ENCODE measurements at regions not wholly inside any gene's neighbourhood (a gene's known extent, or its start where the extent isn't known, plus 50 kb on each side); places are given as distances from the start of the nearest gene placed in this dataset.

- no peak for ATAC-seq
- intact Hi-C loops (cut with DNase I), result no loop called here
- Histone ChIP-seq H3K4me1 (no peaks in the 10 kb centered on the region), H3K4me3 (no peak overlapping the region), H3K36me3 (no peaks in the 10 kb centered on the region), H3K9me3 (no peaks in the 10 kb centered on the region), H3K27me3 (no peaks in the 10 kb centered on the region), H3K27ac (no peak overlapping the region)
- no peak for DNase-seq
- 61% methylated on average over 3 of the region's 4 CpGs for WGBS (ENCODE audit: insufficient coverage, low coverage, low lambda C conversion rate, missing lambda C conversion rate)
- TF ChIP-seq POLR2A (IDR thresholded peaks at IDR 0.05), result no peak
- TF ChIP-seq, protein P1, sequence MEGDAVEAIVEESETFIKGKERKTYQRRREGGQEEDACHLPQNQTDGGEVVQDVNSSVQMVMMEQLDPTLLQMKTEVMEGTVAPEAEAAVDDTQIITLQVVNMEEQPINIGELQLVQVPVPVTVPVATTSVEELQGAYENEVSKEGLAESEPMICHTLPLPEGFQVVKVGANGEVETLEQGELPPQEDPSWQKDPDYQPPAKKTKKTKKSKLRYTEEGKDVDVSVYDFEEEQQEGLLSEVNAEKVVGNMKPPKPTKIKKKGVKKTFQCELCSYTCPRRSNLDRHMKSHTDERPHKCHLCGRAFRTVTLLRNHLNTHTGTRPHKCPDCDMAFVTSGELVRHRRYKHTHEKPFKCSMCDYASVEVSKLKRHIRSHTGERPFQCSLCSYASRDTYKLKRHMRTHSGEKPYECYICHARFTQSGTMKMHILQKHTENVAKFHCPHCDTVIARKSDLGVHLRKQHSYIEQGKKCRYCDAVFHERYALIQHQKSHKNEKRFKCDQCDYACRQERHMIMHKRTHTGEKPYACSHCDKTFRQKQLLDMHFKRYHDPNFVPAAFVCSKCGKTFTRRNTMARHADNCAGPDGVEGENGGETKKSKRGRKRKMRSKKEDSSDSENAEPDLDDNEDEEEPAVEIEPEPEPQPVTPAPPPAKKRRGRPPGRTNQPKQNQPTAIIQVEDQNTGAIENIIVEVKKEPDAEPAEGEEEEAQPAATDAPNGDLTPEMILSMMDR (IDR thresholded peaks at IDR 0.05), result no peak
Observed at GRCh38 chr13:90455823-90456222, 891.7 kb upstream of the MIR17HG start.

DNA sequence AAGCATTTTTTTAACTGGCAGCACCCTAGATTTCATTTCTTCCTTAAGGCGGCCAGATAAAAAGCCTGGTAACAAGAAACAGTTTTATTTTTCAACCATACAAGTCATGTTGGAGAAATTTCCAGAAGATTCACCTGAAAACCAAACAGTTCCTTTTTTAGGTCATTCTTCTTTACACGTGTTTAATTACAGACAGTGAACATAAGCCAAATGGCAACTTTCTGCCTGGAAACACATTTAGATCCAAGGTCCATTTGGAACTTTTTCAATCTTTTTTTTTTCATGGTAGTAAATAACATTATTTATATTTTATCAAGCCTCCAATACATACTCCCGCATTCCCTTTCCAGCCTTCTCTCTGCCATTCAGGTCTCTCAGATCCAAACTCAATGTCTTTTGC lies 886.1 kb upstream of the MIR17HG start:
- Histone ChIP-seq H3K36me3 (no peaks in the 10 kb centered on the region), H3K27ac (no peak overlapping the region), H3K9me3 (no peaks in the 10 kb centered on the region), H3K4me3 (no peak overlapping the region), H3K27me3 (no peaks in the 10 kb centered on the region), H3K4me1 (no peaks in the 10 kb centered on the region)
- 40% methylated on average over 3 of the region's 3 CpGs for WGBS (ENCODE audit: insufficient coverage, low coverage, low lambda C conversion rate, missing lambda C conversion rate)
- ATAC-seq, result peak in 2 of 4 donors; percentile 35 to 38
- no peak for DNase-seq
- intact Hi-C loops (cut with DNase I), result no loop called here
- TF ChIP-seq POLR2A (IDR thresholded peaks at IDR 0.05), result no peak
- TF ChIP-seq, protein P1 (IDR thresholded peaks at IDR 0.05), result no peak

DNA sequence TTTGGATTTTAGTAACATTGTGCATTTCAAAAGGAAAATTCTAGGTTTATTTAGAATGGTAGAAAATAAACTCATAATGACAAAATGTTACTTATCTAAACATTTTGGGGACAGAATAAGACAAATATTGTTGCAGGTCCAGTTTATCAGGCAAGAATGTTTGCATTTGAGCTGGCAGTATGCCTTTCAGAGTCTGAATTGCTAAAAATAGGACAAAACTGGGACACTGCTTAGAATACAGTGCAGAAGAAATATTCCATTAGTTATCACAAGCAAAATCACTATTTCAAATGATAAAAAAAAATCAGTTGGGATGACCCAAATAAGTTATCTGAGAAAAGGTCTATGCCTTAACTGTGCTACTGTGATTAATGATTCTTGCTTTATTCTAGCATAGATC lies 870.3 kb upstream of the MIR17HG start:
- intact Hi-C loops (cut with DNase I), result no loop called here
- no peak for ATAC-seq

DNA sequence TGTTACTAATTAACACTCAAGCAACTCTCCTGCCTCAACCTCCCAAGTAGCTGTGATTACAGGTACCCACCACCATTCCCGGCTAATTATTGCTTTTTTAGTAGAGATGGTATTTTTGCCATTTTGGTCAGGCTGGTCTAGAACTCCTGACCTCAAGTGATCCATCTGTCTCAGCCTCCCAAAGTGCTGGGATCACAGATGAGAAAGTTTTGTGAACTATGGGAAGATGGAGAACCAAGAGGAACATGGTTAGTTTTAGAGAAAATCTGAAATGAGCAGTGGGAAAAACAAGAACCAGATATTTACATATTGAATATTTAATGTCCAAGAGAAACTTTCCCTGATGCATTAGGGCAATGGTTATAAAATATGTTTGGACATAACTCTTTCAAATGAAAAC lies 863.6 kb upstream of the MIR17HG start:
- ATAC-seq, result no peak
- intact Hi-C loops (cut with DNase I), result no loop called here
- WGBS (ENCODE audit: insufficient coverage, low coverage, low lambda C conversion rate, missing lambda C conversion rate), result 68% methylated on average over 1 of the region's 1 CpG
- no peak overlapping the region for H3K4me3 ChIP-seq
- DNase-seq, result no peak
- H3K9me3 ChIP-seq, result no peaks in the 10 kb centered on the region
- H3K27me3 ChIP-seq, result no peaks in the 10 kb centered on the region
- no peak for TF ChIP-seq POLR2A (IDR thresholded peaks at IDR 0.05)
- no peaks in the 10 kb centered on the region for H3K4me1 ChIP-seq
- no peaks in the 10 kb centered on the region for H3K36me3 ChIP-seq
- H3K27ac ChIP-seq, result no peak overlapping the region

More for the DNA sequence above, 870.3 kb upstream of the MIR17HG start:
- no peaks in the 10 kb centered on the region for H3K4me1 ChIP-seq
- H3K9me3 ChIP-seq, result no peaks in the 10 kb centered on the region
- no peak overlapping the region for H3K4me3 ChIP-seq
- H3K27me3 ChIP-seq, result no peaks in the 10 kb centered on the region
- no peaks in the 10 kb centered on the region for H3K36me3 ChIP-seq
- TF ChIP-seq, protein P1 (IDR thresholded peaks at IDR 0.05), result no peak
- no peak for TF ChIP-seq POLR2A (IDR thresholded peaks at IDR 0.05)
- H3K27ac ChIP-seq, result no peak overlapping the region
- DNase-seq, result no peak

DNA sequence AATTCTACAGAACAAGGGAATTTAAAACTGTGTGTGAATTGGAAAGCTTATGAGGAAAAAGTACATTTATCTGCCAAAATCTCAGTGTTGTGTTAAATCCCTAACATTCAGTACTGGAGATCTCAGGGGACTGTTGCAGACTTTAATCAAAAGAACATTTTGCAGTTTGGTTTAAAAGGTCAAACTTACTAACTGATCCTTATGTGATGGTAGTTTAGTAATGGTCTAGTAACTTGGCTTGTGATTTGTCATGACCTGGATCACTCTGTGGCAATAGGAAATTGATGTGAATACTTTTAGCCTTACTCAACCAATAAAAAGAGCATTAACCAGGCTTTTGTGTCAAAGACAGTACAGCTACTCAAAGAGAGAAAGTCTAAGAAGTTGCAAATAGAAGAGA lies 862.1 kb upstream of the MIR17HG start:
- no peaks in the 10 kb centered on the region for H3K4me1 ChIP-seq
- H3K9me3 ChIP-seq, result no peaks in the 10 kb centered on the region
- H3K27me3 ChIP-seq, result no peaks in the 10 kb centered on the region
- intact Hi-C loops (cut with DNase I), result no loop called here
- no peak overlapping the region for H3K4me3 ChIP-seq
- no peak overlapping the region for H3K27ac ChIP-seq
- no peaks in the 10 kb centered on the region for H3K36me3 ChIP-seq
- no peak for TF ChIP-seq POLR2A (IDR thresholded peaks at IDR 0.05)
- TF ChIP-seq, protein P1 (IDR thresholded peaks at IDR 0.05), result no peak
- no peak for ATAC-seq
- no peak for DNase-seq
